Caco-2 (cell line): ENCODE measurements at regions not wholly inside any gene's neighbourhood (a gene's known extent, or its start where the extent isn't known, plus 50 kb on each side); places are given as distances from the start of the nearest gene placed in this dataset.

Experiments used
- BruUV-seq: library from RNA; stranded (reverse); fragments of 400-500 nt; replicated peaks from 2 replicates; lab custom pipeline; 2021; lab: Mats Ljungman, UMichigan
- CTCF ChIA-PET: fragments of 300-600 bp; sonication (Branson Sonifier 250); formaldehyde crosslinking; loops from one replicate; lab custom pipeline; 2022; ENCODE audit warnings: antibody characterized with exemption; lab: Charles Lee
- POLR2A ChIA-PET: fragments of 300-600 bp; sonication (Branson Sonifier 250); formaldehyde crosslinking; loops from one replicate; lab custom pipeline; 2022; ENCODE audit warnings: antibody characterized with exemption; lab: Charles Lee
- DNase-seq, 2 experiments: peaks; one replicate each; pipeline versions ENCODE4 v3.0.0 to v3.0.0-alpha.2; 2020 to 2022
- H3K27me3 ChIP-seq: replicated peaks from 2 replicates; pipeline ENCODE4 v1.6.0; 2011; ENCODE audit warnings: low read length; ENCODE audit not compliant: control insufficient read depth, insufficient read depth
- H3K36me3 ChIP-seq: 2 replicates; pipeline ENCODE4 v1.5.1; 2011; ENCODE audit warnings: low read length; ENCODE audit not compliant: control insufficient read depth, insufficient read depth
- H3K4me1 ChIP-seq: fragments of 250-450 bp; sonication (Bioruptor Pico); 2 replicates; pipeline ENCODE4 v1.5.1; 2020; ENCODE audit warnings: mild to moderate bottlenecking
- H3K4me3 ChIP-seq: 2 replicates; pipeline ENCODE4 v1.5.1; 2011; ENCODE audit warnings: low read depth, mild to moderate bottlenecking, control low read depth, low read length
- H3K9me3 ChIP-seq: fragments of 250-450 bp; sonication (Bioruptor Pico); 2 replicates; pipeline ENCODE4 v1.5.1; 2020; ENCODE audit warnings: mild to moderate bottlenecking, moderate library complexity
- H3K27ac Mint-ChIP-seq: one replicate; pipeline ENCODE4 v1.8.0; 2022; ENCODE audit warnings: mixed read lengths; ENCODE audit not compliant: unreplicated experiment
- H3K27me3 Mint-ChIP-seq: one replicate; pipeline ENCODE4 v1.8.0; 2022; ENCODE audit warnings: mixed read lengths; ENCODE audit not compliant: insufficient read depth, unreplicated experiment
- H3K36me3 Mint-ChIP-seq: one replicate; pipeline ENCODE4 v1.8.0; 2022; ENCODE audit warnings: mild to moderate bottlenecking, mixed read lengths; ENCODE audit not compliant: insufficient read depth, unreplicated experiment
- H3K4me1 Mint-ChIP-seq: one replicate; pipeline ENCODE4 v1.8.0; 2022; ENCODE audit warnings: low read depth, mixed read lengths; ENCODE audit not compliant: unreplicated experiment
- H3K4me3 Mint-ChIP-seq: one replicate; pipeline ENCODE4 v1.8.0; 2022; ENCODE audit warnings: mild to moderate bottlenecking, moderate library complexity, mixed read lengths; ENCODE audit not compliant: unreplicated experiment
- H3K9me3 Mint-ChIP-seq: one replicate; pipeline ENCODE4 v1.8.0; 2022; ENCODE audit warnings: mixed read lengths; ENCODE audit not compliant: unreplicated experiment
- intact Hi-C: fragments of 100-400 bp; cut with micrococcal nuclease; formaldehyde crosslinking; loops from one replicate; pipeline ENCODE4 v1.10.0; 2022; ENCODE audit not compliant: unreplicated experiment
- TF ChIP-seq, protein P1 (sequence below), 2 experiments: fragments of 200-600 bp in 1 of 2; IDR thresholded peaks; 1 replicate in 1 of 2; 2 replicates in 1 of 2; pipeline versions ENCODE4 v1.5.1 to v1.8.0; 2011 to 2022; ENCODE audit warnings: antibody characterized with exemption in 1 of 2, control low read depth in 1 of 2, inconsistent platforms in 1 of 2, low read depth in 1 of 2, low read length in 1 of 2, mild to moderate bottlenecking in 1 of 2, moderate library complexity in 1 of 2; ENCODE audit not compliant: insufficient read depth in 1 of 2, severe bottlenecking in 1 of 2, unreplicated experiment in 1 of 2

DNA sequence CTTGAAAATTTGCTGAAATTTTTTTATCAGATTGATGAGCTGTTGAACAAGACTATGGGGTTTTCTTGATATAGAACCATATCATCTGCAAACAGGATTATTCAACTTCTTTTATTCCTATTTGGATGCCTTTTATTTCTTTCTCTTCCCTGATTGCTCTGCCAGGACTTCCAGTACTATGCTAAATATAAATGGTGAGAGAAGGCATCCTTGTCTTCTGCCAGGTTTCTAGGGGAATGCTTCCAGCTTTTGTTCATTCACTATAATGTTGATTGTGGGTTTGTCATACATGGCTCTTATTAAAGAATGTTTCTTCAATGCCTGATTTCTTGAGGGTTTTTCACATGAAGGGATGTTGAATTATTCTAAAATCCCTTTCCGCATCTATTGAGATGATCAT is 1139.5 kb downstream of the FAM133A start:
- no peaks in the 10 kb centered on the region for H3K36me3 Mint-ChIP-seq
- H3K9me3 ChIP-seq: no peaks in the 10 kb centered on the region
- H3K27me3 ChIP-seq: no peaks in the 10 kb centered on the region
- H3K4me1 Mint-ChIP-seq: no peaks in the 10 kb centered on the region
- ChIA-PET CTCF (no interaction called here), POLR2A (no interaction called here)
- no peak overlapping the region for H3K4me3 ChIP-seq
- no TSS peak for BruUV-seq
- no peak overlapping the region for H3K27ac Mint-ChIP-seq
- H3K9me3 Mint-ChIP-seq: no peaks in the 10 kb centered on the region
- no peaks in the 10 kb centered on the region for H3K27me3 Mint-ChIP-seq
- DNase-seq: no peak
- TF ChIP-seq, protein P1, sequence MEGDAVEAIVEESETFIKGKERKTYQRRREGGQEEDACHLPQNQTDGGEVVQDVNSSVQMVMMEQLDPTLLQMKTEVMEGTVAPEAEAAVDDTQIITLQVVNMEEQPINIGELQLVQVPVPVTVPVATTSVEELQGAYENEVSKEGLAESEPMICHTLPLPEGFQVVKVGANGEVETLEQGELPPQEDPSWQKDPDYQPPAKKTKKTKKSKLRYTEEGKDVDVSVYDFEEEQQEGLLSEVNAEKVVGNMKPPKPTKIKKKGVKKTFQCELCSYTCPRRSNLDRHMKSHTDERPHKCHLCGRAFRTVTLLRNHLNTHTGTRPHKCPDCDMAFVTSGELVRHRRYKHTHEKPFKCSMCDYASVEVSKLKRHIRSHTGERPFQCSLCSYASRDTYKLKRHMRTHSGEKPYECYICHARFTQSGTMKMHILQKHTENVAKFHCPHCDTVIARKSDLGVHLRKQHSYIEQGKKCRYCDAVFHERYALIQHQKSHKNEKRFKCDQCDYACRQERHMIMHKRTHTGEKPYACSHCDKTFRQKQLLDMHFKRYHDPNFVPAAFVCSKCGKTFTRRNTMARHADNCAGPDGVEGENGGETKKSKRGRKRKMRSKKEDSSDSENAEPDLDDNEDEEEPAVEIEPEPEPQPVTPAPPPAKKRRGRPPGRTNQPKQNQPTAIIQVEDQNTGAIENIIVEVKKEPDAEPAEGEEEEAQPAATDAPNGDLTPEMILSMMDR (IDR thresholded peaks at IDR 0.05; ENCODE audit: insufficient read depth in 1 of 2, low read depth in 1 of 2, low read length in 1 of 2, severe bottlenecking in 1 of 2, unreplicated experiment in 1 of 2): no peak
- no peaks in the 10 kb centered on the region for H3K4me1 ChIP-seq
- no peaks in the 10 kb centered on the region for H3K36me3 ChIP-seq
- intact Hi-C loops: no loop called here
- no peak overlapping the region for H3K4me3 Mint-ChIP-seq

DNA sequence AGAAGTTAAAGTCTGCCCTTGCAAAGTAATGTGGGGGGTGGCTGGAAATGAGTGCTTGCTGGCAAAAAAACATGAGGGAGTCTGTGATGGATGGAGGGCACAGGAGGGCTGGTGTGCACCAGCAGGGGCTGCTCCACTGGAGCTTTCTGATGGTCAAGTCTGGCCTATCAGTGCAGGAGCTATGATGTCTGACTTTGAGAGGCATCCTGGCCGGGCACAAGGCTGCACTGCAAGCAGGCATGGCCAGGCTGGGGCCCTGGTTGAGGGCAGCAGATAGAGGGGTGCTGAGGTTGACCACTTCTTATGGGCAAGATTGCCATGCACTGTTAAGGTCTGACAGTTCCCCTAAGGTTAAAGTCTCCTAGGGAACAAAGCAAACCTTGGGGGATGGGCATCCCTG is 1140.2 kb downstream of the FAM133A start:
- no peaks in the 10 kb centered on the region for H3K4me1 Mint-ChIP-seq
- DNase-seq: no peak
- H3K27me3 Mint-ChIP-seq: no peaks in the 10 kb centered on the region
- no peaks in the 10 kb centered on the region for H3K4me1 ChIP-seq
- no peak overlapping the region for H3K4me3 ChIP-seq
- no peaks in the 10 kb centered on the region for H3K36me3 ChIP-seq
- TF ChIP-seq, protein P1 (IDR thresholded peaks at IDR 0.05; ENCODE audit: insufficient read depth in 1 of 2, low read depth in 1 of 2, low read length in 1 of 2, severe bottlenecking in 1 of 2, unreplicated experiment in 1 of 2): no peak
- H3K4me3 Mint-ChIP-seq: no peak overlapping the region
- intact Hi-C loops: no loop called here
- H3K36me3 Mint-ChIP-seq: no peaks in the 10 kb centered on the region
- POLR2A ChIA-PET: no interaction called here
- H3K9me3 ChIP-seq: no peaks in the 10 kb centered on the region
- no peaks in the 10 kb centered on the region for H3K27me3 ChIP-seq
- BruUV-seq: no TSS peak
- CTCF ChIA-PET: no interaction called here
- H3K9me3 Mint-ChIP-seq: no peaks in the 10 kb centered on the region
- H3K27ac Mint-ChIP-seq: no peak overlapping the region

DNA sequence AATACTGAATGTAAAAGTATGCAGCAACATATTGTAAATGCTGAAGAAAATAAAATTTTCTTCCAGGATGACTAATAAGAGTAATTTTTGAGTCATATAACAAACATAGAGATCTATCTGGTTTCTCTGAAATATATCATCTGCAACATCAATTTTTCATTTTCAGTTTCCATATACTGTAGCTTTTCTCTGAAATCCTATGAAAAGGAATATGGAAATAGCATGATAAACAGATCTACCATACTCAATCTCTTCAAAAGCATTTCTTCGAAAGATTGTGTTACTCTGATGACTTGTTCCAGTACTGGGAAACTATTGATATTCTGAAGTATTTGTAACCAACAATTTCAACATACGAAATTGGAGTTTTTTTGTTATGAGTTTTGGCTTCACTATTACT is 1156.7 kb downstream of the FAM133A start:
- BruUV-seq: no TSS peak
- H3K4me3 ChIP-seq: no peak overlapping the region
- Mint-ChIP-seq H3K27me3 (no peaks in the 10 kb centered on the region), H3K4me3 (no peak overlapping the region), H3K27ac (no peak overlapping the region), H3K9me3 (no peaks in the 10 kb centered on the region), H3K4me1 (no peaks in the 10 kb centered on the region), H3K36me3 (no peaks in the 10 kb centered on the region)
- POLR2A ChIA-PET: no interaction called here
- no peak for DNase-seq
- no peaks in the 10 kb centered on the region for H3K27me3 ChIP-seq
- TF ChIP-seq, protein P1 (IDR thresholded peaks at IDR 0.05; ENCODE audit: insufficient read depth in 1 of 2, low read depth in 1 of 2, low read length in 1 of 2, severe bottlenecking in 1 of 2, unreplicated experiment in 1 of 2): no peak
- H3K4me1 ChIP-seq: no peaks in the 10 kb centered on the region
- intact Hi-C loops: loop anchor here (1.0 to 10.0 kb wide), 2 partner anchors 246 to 504 kb away; no protein-coding TSS in a partner anchor
- CTCF ChIA-PET: no interaction called here
- H3K36me3 ChIP-seq: no peaks in the 10 kb centered on the region
- H3K9me3 ChIP-seq: no peaks in the 10 kb centered on the region
